ENCODE measurements at regions not wholly inside any gene's neighbourhood (a gene's known extent, or its start where the extent isn't known, plus 50 kb on each side); places are given as distances from the start of the nearest gene placed in this dataset.

GRCh38 chr13:60922576-60923231, 492.9 kb downstream of the PCDH20 start:
- Histone ChIP-seq H3K9me3 (ENCODE audit: control insufficient read depth, low read length) (no peaks in the 10 kb centered on the region), H3K27ac (ENCODE audit: low read length) (no peak overlapping the region), H3K4me3 (ENCODE audit: low read length) (no peak overlapping the region), H3K4me1 (ENCODE audit: control insufficient read depth, insufficient read depth, low read length) (no peaks in the 10 kb centered on the region), H3K27me3 (ENCODE audit: control insufficient read depth, insufficient read depth) (no peaks in the 10 kb centered on the region)
- ATAC-seq (no peak), DNase-seq (no peak)
- intact Hi-C loops (cut with DNase I), result no loop called here
- WGBS, result 18% methylated on average over 6 of the region's 6 CpGs

- no peak for DNase-seq
- Histone ChIP-seq H3K9me3 (ENCODE audit: control insufficient read depth, low read length) (no peaks in the 10 kb centered on the region), H3K27ac (ENCODE audit: low read length) (no peak overlapping the region), H3K4me3 (ENCODE audit: low read length) (no peak overlapping the region), H3K4me1 (ENCODE audit: control insufficient read depth, insufficient read depth, low read length) (no peaks in the 10 kb centered on the region), H3K27me3 (ENCODE audit: control insufficient read depth, insufficient read depth) (no peaks in the 10 kb centered on the region)
- no peak for ATAC-seq
- intact Hi-C loops (cut with DNase I), result no loop called here
- WGBS, result 22% methylated on average over 1 of the region's 1 CpG
Measured at GRCh38 chr13:60893801-60894200, 496.8 kb downstream of the TDRD3 start.

GRCh38 chr13:60887711-60888110, 490.7 kb downstream of the TDRD3 start:
- intact Hi-C loops (cut with DNase I), result no loop called here
- H3K27me3 ChIP-seq (ENCODE audit: control insufficient read depth, insufficient read depth), result no peaks in the 10 kb centered on the region
- ATAC-seq (no peak), DNase-seq (no peak)
- WGBS, result 82% methylated on average over 2 of the region's 2 CpGs
- H3K9me3 ChIP-seq (ENCODE audit: control insufficient read depth, low read length), result no peaks in the 10 kb centered on the region
- H3K27ac ChIP-seq (ENCODE audit: low read length), result no peak overlapping the region
- H3K4me3 ChIP-seq (ENCODE audit: low read length), result no peak overlapping the region
- no peaks in the 10 kb centered on the region for H3K4me1 ChIP-seq (ENCODE audit: control insufficient read depth, insufficient read depth, low read length)

- Histone ChIP-seq H3K27ac (ENCODE audit: low read length) (no peak overlapping the region), H3K4me3 (ENCODE audit: low read length) (no peak overlapping the region), H3K27me3 (ENCODE audit: control insufficient read depth, insufficient read depth) (no peaks in the 10 kb centered on the region), H3K9me3 (ENCODE audit: control insufficient read depth, low read length) (no peaks in the 10 kb centered on the region), H3K4me1 (ENCODE audit: control insufficient read depth, insufficient read depth, low read length) (no peaks in the 10 kb centered on the region)
- intact Hi-C loops (cut with DNase I), result no loop called here
- ATAC-seq (no peak), DNase-seq (no peak)
- WGBS, result 47% methylated on average over 1 of the region's 1 CpG
Measured at GRCh38 chr13:60881507-60881906, 484.5 kb downstream of the TDRD3 start.

- WGBS, result 70% methylated on average over 2 of the region's 2 CpGs
- DNase-seq, result no peak
- ATAC-seq, result no peak
- Histone ChIP-seq H3K4me1 (ENCODE audit: control insufficient read depth, insufficient read depth, low read length) (no peaks in the 10 kb centered on the region), H3K27me3 (ENCODE audit: control insufficient read depth, insufficient read depth) (no peaks in the 10 kb centered on the region), H3K27ac (ENCODE audit: low read length) (no peak overlapping the region), H3K9me3 (ENCODE audit: control insufficient read depth, low read length) (no peaks in the 10 kb centered on the region), H3K4me3 (ENCODE audit: low read length) (no peak overlapping the region)
- intact Hi-C loops (cut with DNase I), result no loop called here
Measured at GRCh38 chr13:60873116-60873515, 476.1 kb downstream of the TDRD3 start.

- no peaks in the 10 kb centered on the region for H3K9me3 ChIP-seq (ENCODE audit: control insufficient read depth, low read length)
- ATAC-seq (peak; percentile 59 to 68), DNase-seq (peak; percentile 16 to 52 (median 33))
- no peak overlapping the region for H3K4me3 ChIP-seq (ENCODE audit: low read length)
- H3K4me1 ChIP-seq (ENCODE audit: control insufficient read depth, insufficient read depth, low read length), result no peaks in the 10 kb centered on the region
- H3K27ac ChIP-seq (ENCODE audit: low read length), result no peak overlapping the region
- WGBS, result 50% methylated on average over 7 of the region's 7 CpGs
- H3K27me3 ChIP-seq (ENCODE audit: control insufficient read depth, insufficient read depth), result no peaks in the 10 kb centered on the region
- intact Hi-C loops (cut with DNase I), result no loop called here
Measured at GRCh38 chr13:60869941-60870613, 473.1 kb downstream of the TDRD3 start.

GRCh38 chr13:60869225-60869624, 472.2 kb downstream of the TDRD3 start:
- H3K27ac ChIP-seq (ENCODE audit: low read length), result no peak overlapping the region
- DNase-seq, result peak in 1 of 3 donors; percentile 21
- H3K9me3 ChIP-seq (ENCODE audit: control insufficient read depth, low read length), result no peaks in the 10 kb centered on the region
- H3K4me3 ChIP-seq (ENCODE audit: low read length), result no peak overlapping the region
- WGBS, result 75% methylated on average over 3 of the region's 3 CpGs
- no peaks in the 10 kb centered on the region for H3K27me3 ChIP-seq (ENCODE audit: control insufficient read depth, insufficient read depth)
- intact Hi-C loops (cut with DNase I), result no loop called here
- ATAC-seq, result peak; percentile 44 to 62
- no peaks in the 10 kb centered on the region for H3K4me1 ChIP-seq (ENCODE audit: control insufficient read depth, insufficient read depth, low read length)

GRCh38 chr13:60862036-60862435, 465.0 kb downstream of the TDRD3 start:
- ATAC-seq, result no peak
- Histone ChIP-seq H3K4me3 (ENCODE audit: low read length) (no peak overlapping the region), H3K9me3 (ENCODE audit: control insufficient read depth, low read length) (no peaks in the 10 kb centered on the region), H3K27ac (ENCODE audit: low read length) (no peak overlapping the region), H3K4me1 (ENCODE audit: control insufficient read depth, insufficient read depth, low read length) (no peaks in the 10 kb centered on the region), H3K27me3 (ENCODE audit: control insufficient read depth, insufficient read depth) (no peaks in the 10 kb centered on the region)
- 71% methylated on average over 1 of the region's 1 CpG for WGBS
- intact Hi-C loops (cut with DNase I), result no loop called here
- DNase-seq, result no peak

GRCh38 chr13:60857698-60858097, 460.7 kb downstream of the TDRD3 start:
- 84% methylated on average over 4 of the region's 4 CpGs for WGBS
- Histone ChIP-seq H3K4me3 (ENCODE audit: low read length) (no peak overlapping the region), H3K27ac (ENCODE audit: low read length) (no peak overlapping the region), H3K4me1 (ENCODE audit: control insufficient read depth, insufficient read depth, low read length) (no peaks in the 10 kb centered on the region), H3K27me3 (ENCODE audit: control insufficient read depth, insufficient read depth) (no peaks in the 10 kb centered on the region), H3K9me3 (ENCODE audit: control insufficient read depth, low read length) (no peaks in the 10 kb centered on the region)
- DNase-seq (no peak), ATAC-seq (no peak)
- intact Hi-C loops (cut with DNase I), result no loop called here

GRCh38 chr13:60852886-60853285, 455.9 kb downstream of the TDRD3 start:
- Histone ChIP-seq H3K9me3 (ENCODE audit: control insufficient read depth, low read length) (no peaks in the 10 kb centered on the region), H3K27me3 (ENCODE audit: control insufficient read depth, insufficient read depth) (no peaks in the 10 kb centered on the region), H3K4me3 (ENCODE audit: low read length) (no peak overlapping the region), H3K4me1 (ENCODE audit: control insufficient read depth, insufficient read depth, low read length) (no peaks in the 10 kb centered on the region), H3K27ac (ENCODE audit: low read length) (no peak overlapping the region)
- intact Hi-C loops (cut with DNase I), result no loop called here
- 85% methylated on average over 4 of the region's 4 CpGs for WGBS
- ATAC-seq (no peak), DNase-seq (no peak)

GRCh38 chr13:60851378-60851777, 454.4 kb downstream of the TDRD3 start:
- Histone ChIP-seq H3K9me3 (ENCODE audit: control insufficient read depth, low read length) (no peaks in the 10 kb centered on the region), H3K27ac (ENCODE audit: low read length) (no peak overlapping the region), H3K27me3 (ENCODE audit: control insufficient read depth, insufficient read depth) (no peaks in the 10 kb centered on the region), H3K4me1 (ENCODE audit: control insufficient read depth, insufficient read depth, low read length) (no peaks in the 10 kb centered on the region), H3K4me3 (ENCODE audit: low read length) (no peak overlapping the region)
- ATAC-seq (no peak), DNase-seq (no peak)
- intact Hi-C loops (cut with DNase I), result no loop called here
